G401.6 (cell line): ENCODE measurements at regions not wholly inside any gene's neighbourhood (a gene's known extent, or its start where the extent isn't known, plus 50 kb on each side); places are given as distances from the start of the nearest gene placed in this dataset.

Experiments used
- FAIRE-seq: peaks from 2 replicates; lab custom pipeline; 2012; peaks lifted over from hg19 to GRCh38; lab: Jason Lieb, UNC

DNA sequence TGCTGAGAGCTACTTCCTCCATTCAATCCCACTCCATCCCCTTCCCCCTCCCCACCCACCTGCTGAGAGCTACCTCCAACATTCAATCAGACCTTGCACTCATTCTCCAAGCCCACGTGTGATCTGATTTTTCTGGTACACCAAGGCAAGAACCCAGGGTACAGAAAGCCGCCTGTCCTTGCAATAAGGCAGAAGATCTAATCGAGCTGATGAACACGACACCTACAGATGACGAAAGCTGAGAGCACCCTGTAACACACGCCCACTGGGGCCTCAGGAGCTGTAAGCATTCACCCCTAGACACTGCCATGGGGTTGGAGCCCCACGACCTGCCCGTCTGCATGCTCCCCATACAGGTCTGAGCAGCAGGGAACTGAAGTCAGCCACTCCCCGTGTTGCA lies 58.3 kb downstream of the TRIML1 start:
- FAIRE-seq, result no peak

DNA sequence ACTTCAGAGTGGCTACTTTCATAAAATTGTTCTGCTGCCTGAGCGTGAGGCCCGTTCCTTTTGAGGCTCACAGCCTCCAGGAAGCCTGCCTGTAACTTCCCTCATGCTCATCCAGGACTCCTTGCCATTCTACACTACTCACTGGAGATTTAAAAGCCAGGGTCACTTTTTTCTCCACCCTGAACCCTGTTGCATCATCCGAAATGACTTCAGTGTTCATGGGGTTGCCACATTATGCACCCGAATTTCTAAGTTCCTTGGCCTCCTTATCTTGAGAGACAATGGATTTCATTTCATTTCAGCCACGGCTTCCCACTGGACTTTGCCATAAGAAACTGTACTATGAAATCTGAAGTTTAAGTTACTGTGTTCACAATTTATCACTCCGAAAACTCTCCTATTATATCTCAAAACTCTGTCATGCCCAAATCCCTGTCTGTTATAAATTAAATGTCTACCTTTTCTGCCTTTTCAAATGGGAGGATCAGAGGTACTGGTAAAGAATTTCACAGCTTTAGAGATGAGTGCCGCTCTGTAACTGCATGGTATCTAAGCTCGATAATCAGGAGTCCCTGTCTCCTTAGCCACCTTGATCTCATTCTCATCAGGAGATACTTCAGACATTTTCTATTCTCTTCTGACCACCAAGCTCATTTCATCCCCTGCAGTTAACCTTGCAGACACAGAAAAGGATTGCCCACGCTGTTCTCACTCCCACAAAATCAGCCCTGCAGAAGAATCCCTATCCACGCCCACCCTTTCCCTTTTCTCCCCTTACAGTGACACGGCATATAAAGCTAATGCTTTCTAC lies 59.9 kb downstream of the TRIML1 start:
- FAIRE-seq, result no peak

DNA sequence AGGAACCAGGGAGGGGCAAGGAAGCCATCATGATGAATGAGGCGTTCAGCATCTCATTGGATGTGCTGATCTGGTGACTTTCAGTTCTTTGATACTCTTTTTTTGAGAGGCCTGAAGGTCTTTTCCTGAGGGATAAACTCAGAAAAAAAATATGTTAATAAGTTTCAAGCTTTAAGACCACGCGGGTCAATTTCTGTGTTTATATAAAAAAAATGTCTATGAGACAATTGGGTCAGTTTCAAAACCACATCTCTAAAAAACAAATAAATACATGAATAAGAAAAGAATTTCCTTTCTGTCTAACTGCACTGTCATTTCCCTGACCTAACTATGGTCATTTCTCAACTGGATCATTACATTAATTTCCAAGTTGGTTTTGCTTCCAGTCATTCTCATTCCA lies 62.6 kb downstream of the TRIML1 start:
- no peak for FAIRE-seq

- FAIRE-seq, result no peak
Observed at GRCh38 chr4:188206783-188207182, 67.5 kb downstream of the TRIML1 start.

- FAIRE-seq, result no peak
Observed at GRCh38 chr4:188214861-188215260, 75.6 kb downstream of the TRIML1 start.

- no peak for FAIRE-seq
Observed at GRCh38 chr4:188218392-188218791, 79.2 kb downstream of the TRIML1 start.

DNA sequence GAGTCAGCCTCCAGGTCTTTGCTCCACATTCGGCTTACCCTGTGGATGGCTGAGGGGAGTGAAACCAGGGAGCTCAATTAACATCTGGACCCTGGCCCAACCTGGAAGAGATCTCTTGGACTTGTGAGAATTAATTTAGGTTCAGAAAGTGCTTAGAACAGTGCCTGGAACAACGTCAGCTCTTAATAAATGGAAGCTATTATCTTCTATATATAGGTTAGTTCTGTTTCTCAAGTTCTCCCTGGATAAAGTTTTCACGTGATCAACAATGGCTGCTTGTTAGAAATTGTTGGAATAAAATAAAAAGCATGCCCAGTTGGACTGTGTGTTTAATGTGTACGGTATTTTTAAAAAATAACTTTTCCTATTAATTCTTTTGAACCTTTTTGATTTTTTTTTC lies 80.8 kb downstream of the TRIML1 start:
- no peak for FAIRE-seq

- FAIRE-seq, result no peak
Observed at GRCh38 chr4:188221090-188221489, 81.8 kb downstream of the TRIML1 start.

DNA sequence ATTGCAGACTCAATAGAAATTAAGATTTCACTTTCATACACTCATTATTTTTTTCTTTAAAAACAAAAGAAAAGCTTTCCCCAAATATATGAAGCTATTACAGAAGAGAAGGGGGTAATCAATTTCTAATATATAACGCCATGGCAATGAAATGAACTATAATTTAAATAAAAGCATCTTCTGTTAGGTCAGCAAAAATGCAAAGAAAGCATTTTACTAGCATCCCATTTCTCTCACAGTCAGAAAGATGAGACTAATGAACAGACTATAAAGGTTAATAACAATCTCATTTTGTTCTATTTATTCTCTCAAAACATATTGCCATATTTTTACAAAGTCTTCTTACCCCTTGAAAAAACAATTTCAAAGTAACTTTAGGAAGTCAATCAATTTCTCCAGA lies 89.0 kb downstream of the TRIML1 start:
- FAIRE-seq, result no peak

GRCh38 chr4:188232428-188232827 lies 93.2 kb downstream of the TRIML1 start:
- FAIRE-seq, result no peak

- no peak for FAIRE-seq
Observed at GRCh38 chr4:188242041-188242440, 102.8 kb downstream of the TRIML1 start.

GRCh38 chr4:188245651-188246050 lies 106.4 kb downstream of the TRIML1 start:
- FAIRE-seq, result no peak

- FAIRE-seq, result no peak
Observed at GRCh38 chr4:188246488-188246887, 107.2 kb downstream of the TRIML1 start.

- FAIRE-seq, result no peak
Observed at GRCh38 chr4:188254211-188254610, 115.0 kb downstream of the TRIML1 start.

DNA sequence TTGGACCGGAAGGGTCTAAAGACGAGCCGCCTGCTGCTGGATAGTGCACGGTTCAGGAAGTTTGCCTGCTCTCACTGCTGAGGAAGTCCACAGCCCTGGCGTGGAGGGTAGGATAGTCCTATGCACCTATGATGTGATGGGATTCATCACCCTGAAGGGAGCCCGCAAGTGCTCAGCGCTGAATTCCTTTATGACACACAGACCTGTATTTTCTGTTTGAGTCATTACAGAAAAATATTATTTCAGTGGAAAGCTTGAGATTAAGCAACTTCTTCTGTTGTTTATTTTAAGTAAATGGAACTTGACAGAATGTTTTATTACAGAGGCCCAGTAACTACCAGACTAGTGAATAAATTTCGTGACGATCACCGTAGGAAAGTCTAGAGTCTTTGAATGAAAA lies 123.2 kb downstream of the TRIML1 start:
- FAIRE-seq, result no peak

DNA sequence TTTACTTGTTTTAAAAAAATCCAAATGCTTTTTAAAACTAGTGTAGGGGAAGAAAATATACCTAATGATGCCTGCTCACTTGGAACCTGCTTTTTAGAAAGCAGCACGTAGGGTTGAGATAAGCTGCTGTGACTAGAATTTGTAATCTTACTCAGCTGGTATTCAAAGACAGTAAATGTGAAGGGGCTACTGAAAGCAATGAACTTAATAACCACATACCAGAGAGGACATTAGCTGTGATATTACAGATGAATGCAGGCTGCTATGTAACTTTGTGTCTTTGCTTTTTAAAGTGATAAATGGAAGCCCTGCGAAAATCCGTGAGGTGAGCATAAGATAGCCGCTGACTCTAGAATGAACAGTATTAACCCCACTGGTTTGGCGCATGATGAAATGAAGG lies 124.1 kb downstream of the TRIML1 start:
- FAIRE-seq, result no peak

DNA sequence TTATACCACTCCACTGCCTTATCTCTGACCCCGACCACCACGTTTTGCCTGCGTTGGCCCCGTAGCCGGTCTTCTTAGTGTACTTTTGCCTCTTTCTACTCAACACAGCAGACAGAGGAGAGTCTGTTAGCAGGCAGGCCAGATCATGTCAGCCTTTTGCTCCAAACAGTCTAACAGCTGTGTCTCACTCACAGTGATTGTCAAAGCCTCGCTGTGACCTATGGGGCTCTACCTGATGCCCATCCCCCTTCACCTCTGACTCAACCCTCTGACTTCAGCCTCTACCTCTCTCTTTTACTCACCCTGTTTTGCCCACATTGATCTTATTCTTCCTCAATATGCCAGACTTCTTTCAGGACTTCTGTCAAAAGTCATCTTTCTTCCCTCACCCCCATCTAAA lies 127.1 kb downstream of the TRIML1 start:
- FAIRE-seq, result no peak

GRCh38 chr4:188268131-188268908 lies 129.1 kb downstream of the TRIML1 start:
- FAIRE-seq, result no peak

DNA sequence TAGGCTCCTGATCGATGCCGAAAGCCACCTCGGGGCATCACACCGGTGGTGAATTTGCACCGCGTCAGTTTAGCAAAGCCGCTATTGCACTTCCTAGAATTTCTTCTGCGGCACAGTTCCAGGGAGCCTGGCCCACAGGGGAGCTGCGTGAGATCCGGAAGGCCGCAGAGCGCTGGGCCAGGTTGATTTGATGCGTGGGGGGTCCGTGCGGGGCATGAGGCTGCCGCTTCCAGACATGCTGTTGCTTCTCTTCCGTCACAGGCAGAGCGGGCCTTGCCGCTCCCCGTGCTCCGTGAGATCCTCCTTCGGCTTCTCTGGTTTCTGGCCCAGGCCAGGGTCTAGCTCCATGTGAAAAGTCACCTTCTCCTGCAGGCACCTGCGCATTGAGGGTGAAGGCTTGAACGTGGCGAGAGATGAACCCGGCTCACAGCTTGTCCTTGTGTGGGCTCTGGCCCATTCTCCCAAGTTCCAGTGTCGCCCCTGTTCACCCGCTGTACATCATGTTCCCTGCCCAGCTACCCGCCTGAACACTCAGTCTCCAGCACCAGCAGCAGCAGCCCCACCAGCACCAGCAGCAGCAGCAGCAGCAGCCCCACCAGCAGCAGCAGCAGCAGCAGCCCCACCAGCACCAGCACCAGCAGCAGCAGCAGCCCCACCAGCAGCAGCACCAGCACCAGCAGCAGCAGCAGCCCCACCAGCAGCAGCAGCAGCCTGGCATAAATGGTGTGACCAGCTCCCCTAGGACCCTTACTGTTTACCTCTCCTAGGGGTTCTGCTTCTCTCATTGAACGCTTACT lies 131.2 kb downstream of the TRIML1 start:
- FAIRE-seq, result no peak

DNA sequence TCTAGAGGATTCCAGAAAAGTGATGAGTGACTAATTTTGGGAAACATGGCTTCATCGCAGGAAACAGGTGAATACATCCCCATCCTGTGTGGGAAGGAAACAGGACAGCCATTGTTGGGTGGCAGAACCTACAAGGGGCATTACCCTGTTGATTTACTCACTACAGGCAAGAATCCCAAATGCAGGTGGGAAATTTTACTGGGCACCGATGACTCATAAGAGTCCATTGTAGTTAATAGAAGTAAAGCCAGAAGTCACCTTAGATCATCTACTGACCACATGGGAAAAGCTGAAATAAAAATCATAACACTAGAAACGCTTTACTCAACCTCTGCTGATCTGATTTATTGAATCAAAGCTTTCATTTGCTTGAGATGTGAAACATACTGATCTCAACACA lies 136.4 kb downstream of the TRIML1 start:
- no peak for FAIRE-seq

GRCh38 chr4:188279184-188279583 lies 139.9 kb downstream of the TRIML1 start:
- FAIRE-seq, result no peak

DNA sequence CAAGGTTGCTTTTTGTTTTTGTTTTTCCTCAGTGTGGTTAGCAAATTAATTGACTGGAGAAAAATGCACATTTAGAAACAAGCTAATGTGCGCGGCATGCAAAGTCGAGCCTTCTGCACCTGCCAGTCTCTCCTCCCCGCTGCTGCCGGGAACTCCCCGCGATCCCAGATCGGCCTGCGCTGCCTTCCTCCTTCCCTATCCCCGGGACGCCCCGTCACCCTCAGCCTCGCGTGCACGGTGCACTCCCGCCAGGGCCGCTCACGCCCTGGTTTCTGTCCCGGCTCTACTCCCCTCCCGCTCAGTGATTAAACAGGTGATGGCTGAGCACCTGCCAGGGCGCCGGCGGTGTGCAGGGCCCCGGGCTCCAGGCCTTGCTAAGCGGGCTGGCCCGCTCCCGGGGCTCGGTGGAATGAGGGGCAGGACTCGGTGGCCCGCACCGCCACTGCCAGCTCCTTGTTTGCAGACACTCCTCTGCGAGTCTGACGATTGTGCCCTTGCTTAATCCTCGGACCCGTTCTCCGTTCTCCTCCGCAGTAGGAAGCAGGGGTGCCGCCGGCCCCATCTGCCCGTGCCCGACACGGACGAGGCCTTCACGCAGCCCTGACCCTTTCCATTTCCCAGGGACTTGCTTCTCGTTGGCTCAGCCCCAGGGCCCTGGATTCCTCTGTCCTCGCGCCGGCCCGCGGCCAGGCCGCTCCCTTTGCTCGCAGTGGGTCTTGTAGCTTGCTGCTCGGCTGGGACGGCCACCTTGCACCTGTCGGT lies 143.4 kb downstream of the TRIML1 start:
- FAIRE-seq, result no peak
